GM12878 (cell line): ENCODE measurements at regions not wholly inside any gene's neighbourhood (a gene's known extent, or its start where the extent isn't known, plus 50 kb on each side); places are given as distances from the start of the nearest gene placed in this dataset.

Experiments
- ATAC-seq: fragments of 200-7000 bp; cut with Tn5 transposase; 3 replicates; pipeline ENCODE4 v1.9.1; 2020; ENCODE audit warnings: mild to moderate bottlenecking, moderate library complexity
- BruUV-seq: library from RNA; stranded (reverse); fragments of 400-500 nt; replicated peaks from 2 replicates; lab custom pipeline; 2021; lab: Mats Ljungman, UMichigan
- CTCF ChIA-PET: fragments of 300-600 bp; sonication (Branson Sonifier 250); formaldehyde crosslinking; extraction: SDS; loops from one replicate; lab custom pipeline; 2021; ENCODE audit warnings: inconsistent platforms; lab: Yijun Ruan, JAX
- POLR2A ChIA-PET: fragments of 350-600 bp; formaldehyde crosslinking; extraction: SDS; loops from one replicate; lab custom pipeline; 2021; ENCODE audit warnings: inconsistent platforms; lab: Charles Lee
- RAD21 ChIA-PET: fragments of 300-600 bp; sonication (Branson Sonifier 250); formaldehyde crosslinking; loops from one replicate; lab custom pipeline; 2023; ENCODE audit warnings: antibody characterized with exemption; ENCODE audit not compliant: unreplicated experiment; lab: Charles Lee
- SMC1A ChIA-PET: fragments of 300-600 bp; sonication (Branson Sonifier 250); formaldehyde crosslinking; loops from one replicate; lab custom pipeline; 2023; ENCODE audit not compliant: unreplicated experiment, uncharacterized antibody; lab: Charles Lee
- DNase-seq: peaks from one replicate; pipeline ENCODE4 v3.0.0-alpha.2; 2011; ENCODE audit warnings: low read depth, low spot score
- FAIRE-seq: peaks from 3 replicates; lab custom pipeline; 2011; peaks lifted over from hg19 to GRCh38; lab: Jason Lieb, UNC
- H2AFZ ChIP-seq: 2 replicates; pipeline ENCODE4 v1.6.0; 2011; ENCODE audit warnings: low read depth, low read length, control low read depth; ENCODE audit not compliant: control insufficient read depth
- H3K27ac ChIP-seq: 2 replicates; pipeline ENCODE4 v1.5.1; 2011; ENCODE audit warnings: control low read depth; ENCODE audit not compliant: control insufficient read depth, insufficient read depth
- H3K27me3 ChIP-seq, 2 experiments: replicated peaks in 1 of 2; 2 replicates each; pipeline versions ENCODE4 v1.6.0 to v1.6.1; 2011; ENCODE audit warnings: low read length in 1 of 2; ENCODE audit not compliant: control insufficient read depth in 2 of 2, insufficient read depth in 2 of 2
- H3K36me3 ChIP-seq, 2 experiments: 2 replicates each; pipeline ENCODE4 v1.5.1; 2011; ENCODE audit warnings: low read length in 1 of 2; ENCODE audit not compliant: control insufficient read depth in 2 of 2, insufficient read depth in 2 of 2
- H3K4me1 ChIP-seq: 2 replicates; pipeline ENCODE4 v1.6.1; 2011; ENCODE audit warnings: mild to moderate bottlenecking, low read length, moderate library complexity, mixed read lengths; ENCODE audit not compliant: control insufficient read depth, insufficient read depth
- H3K4me2 ChIP-seq: 2 replicates; pipeline ENCODE4 v1.6.0; 2011; ENCODE audit warnings: control low read depth; ENCODE audit not compliant: control insufficient read depth, insufficient read depth
- H3K4me3 ChIP-seq: fragments of 200-600 bp; sonication (generic); 2 replicates; pipeline ENCODE4 v1.5.1; 2016
- H3K79me2 ChIP-seq: 2 replicates; pipeline ENCODE4 v1.6.0; 2011; ENCODE audit warnings: low read length; ENCODE audit not compliant: control insufficient read depth, insufficient read depth
- H3K9ac ChIP-seq: 2 replicates; pipeline ENCODE4 v1.8.0; 2011; ENCODE audit warnings: low read length, control low read depth, mixed read lengths; ENCODE audit not compliant: control insufficient read depth, insufficient read depth
- H3K9me3 ChIP-seq: replicated peaks from 3 replicates; pipeline ENCODE4 v1.5.1; 2011; ENCODE audit warnings: mild to moderate bottlenecking, low read length; ENCODE audit not compliant: control insufficient read depth, insufficient read depth
- H4K20me1 ChIP-seq: 2 replicates; pipeline ENCODE4 v1.6.0; 2011; ENCODE audit not compliant: control insufficient read depth, insufficient read depth
- ASH2L ChIP-seq: fragments of 300-600, 200-600 bp; sonication (generic); IDR thresholded peaks from 2 replicates; pipeline ENCODE4 v1.6.1; 2017; ENCODE audit warnings: low read depth, mild to moderate bottlenecking, borderline replicate concordance
- EP300 ChIP-seq, 2 experiments: fragments of 150-350 bp in 1 of 2; IDR thresholded peaks; 2 replicates each; pipeline ENCODE4 v1.6.1; 2011 to 2012; ENCODE audit warnings: low read depth in 2 of 2, low read length in 2 of 2, borderline replicate concordance in 1 of 2, improper control_type of control experiment in 1 of 2, inconsistent platforms in 1 of 2; ENCODE audit not compliant: control insufficient read depth in 1 of 2
- EZH2 ChIP-seq: IDR thresholded peaks from 2 replicates; pipeline ENCODE4 v1.6.1; 2012; ENCODE audit warnings: low read depth, mild to moderate bottlenecking, control low read depth, inconsistent platforms, low read length, borderline replicate concordance; ENCODE audit not compliant: control insufficient read depth
- FOXM1 ChIP-seq: IDR thresholded peaks from 2 replicates; pipeline ENCODE4 v1.6.1; 2012; ENCODE audit warnings: low read depth, mild to moderate bottlenecking, inconsistent platforms, low read length, moderate library complexity
- HCFC1 ChIP-seq: fragments of 150-350 bp; IDR thresholded peaks from 2 replicates; pipeline ENCODE4 v1.6.1; 2014; ENCODE audit warnings: low read length
- IKZF1 ChIP-seq: fragments of 450-650 bp; conservative IDR thresholded peaks from 2 replicates; pipeline ENCODE4 v1.6.1; 2017; ENCODE audit warnings: antibody characterized with exemption, mild to moderate bottlenecking
- IRF5 ChIP-seq: fragments of 450-650 bp; IDR thresholded peaks from 2 replicates; pipeline ENCODE4 v1.6.1; 2017; ENCODE audit warnings: borderline replicate concordance
- LARP7 ChIP-seq: fragments of 450-650 bp; IDR thresholded peaks from 2 replicates; pipeline ENCODE4 v1.6.1; 2017; ENCODE audit warnings: mild to moderate bottlenecking
- MTA2 ChIP-seq: fragments of 450-650 bp; IDR thresholded peaks from 2 replicates; pipeline ENCODE4 v1.6.1; 2016; ENCODE audit warnings: low read depth, mild to moderate bottlenecking, moderate library complexity
- NRF1 ChIP-seq: conservative IDR thresholded peaks from 2 replicates; pipeline ENCODE4 v1.6.1; 2011; ENCODE audit warnings: mild to moderate bottlenecking, low read depth, low read length, improper control_type of control experiment
- SIN3A ChIP-seq: IDR thresholded peaks from 2 replicates; pipeline ENCODE4 v1.6.1; 2012; ENCODE audit warnings: low read depth, low read length, improper control_type of control experiment
- ZNF592 ChIP-seq: fragments of 450-650 bp; IDR thresholded peaks from 2 replicates; pipeline ENCODE4 v1.6.1; 2017; ENCODE audit warnings: mild to moderate bottlenecking, moderate library complexity
- WGBS: methylation state at CpG from one replicate; pipeline ENCODE4 v1.1.6; 2016; ENCODE audit warnings: low lambda C conversion rate; ENCODE audit not compliant: insufficient replicate concordance, insufficient coverage; ENCODE audit errors: missing lambda C conversion rate; 5-methylcytosine and 5-hydroxymethylcytosine counted together
- in situ Hi-C: fragments of 300-500 bp; cut with MboI; formaldehyde crosslinking; loops from 9 replicates; pipeline ENCODE4 v1.14.3; 2018; ENCODE audit warnings: mixed read lengths
- intact Hi-C: fragments of 100-400 bp; cut with micrococcal nuclease; formaldehyde crosslinking; loops from one replicate; pipeline ENCODE4 v1.14.2; 2022; ENCODE audit not compliant: unreplicated experiment

GRCh38 chr10:71143610-71144009, 68.8 kb upstream of the UNC5B start:
- ChIA-PET SMC1A (no interaction called here), RAD21 (no interaction called here), CTCF (interaction anchor here (0.8 kb wide), 1 partner anchor 11 kb away, joined by 3 read pairs; no protein-coding TSS in a partner anchor)
- no peak overlapping the region for H3K4me3 ChIP-seq
- no peak for ATAC-seq
- H3K27ac ChIP-seq = no peak overlapping the region
- in situ Hi-C loops = no loop called here
- DNase-seq = no peak
- H3K36me3 ChIP-seq = no peaks in the 10 kb centered on the region
- H3K27me3 ChIP-seq = peaks cover 0 to 2% of the 10 kb centered on the region in 2 experiments; a peak in 2 of 4 replicates
- 36% methylated on average over 4 of the region's 4 CpGs for WGBS
- H2AFZ ChIP-seq = no peak overlapping the region
- TF ChIP-seq IKZF1 (no peak), NRF1 (no peak), EZH2 (no peak), ASH2L (no peak), MTA2 (no peak), EP300 (IDR thresholded peaks at IDR 0.05; ENCODE audit: borderline replicate concordance in 1 of 2, control insufficient read depth in 1 of 2, low read depth in 2 of 2, low read length in 2 of 2) (no peak), LARP7 (no peak), IRF5 (no peak), FOXM1 (no peak), ZNF592 (no peak), HCFC1 (no peak), SIN3A (no peak)
- TF ChIP-seq, all 136 proteins: peak for 0
- POLR2A ChIA-PET = no interaction called here
- Histone ChIP-seq H3K79me2 (no peaks in the 10 kb centered on the region), H3K4me1 (no peaks in the 10 kb centered on the region; the same call in 1 of the 2 replicates), H3K9ac (no peak overlapping the region), H3K4me2 (no peak overlapping the region), H4K20me1 (no peaks in the 10 kb centered on the region), H3K9me3 (no peaks in the 10 kb centered on the region)
- intact Hi-C loops = no loop called here
- no TSS peak for BruUV-seq
- FAIRE-seq = no peak
